Activated naive CD8-positive, alpha-beta T cell treated with anti-CD3 and anti-CD28 coated beads, Interleukin-2, amount 50 U/mL, for 24 hours (primary cell): ENCODE measurements at regions not wholly inside any gene's neighbourhood (a gene's known extent, or its start where the extent isn't known, plus 50 kb on each side); places are given as distances from the start of the nearest gene placed in this dataset.
A peak's percentile ranks its signal among the peaks of the same experiment; 100 is the strongest.
"Not testable (repeated sequence)": the region's sequence is repeated elsewhere in the genome, so short reads cannot be mapped to it uniquely, and the experiment has no call there.

Experiments
- ATAC-seq: fragments of 150-1000 bp; cut with Tn5 transposase; one replicate; pipeline ENCODE4 v1.10.0; 2021
- DNase-seq: peaks from one replicate; pipeline ENCODE4 v3.0.0; 2021
- H3K27ac Mint-ChIP-seq: one replicate; pipeline ENCODE4 v1.8.0; 2021; ENCODE audit warnings: mild to moderate bottlenecking, mixed read lengths
- H3K27me3 Mint-ChIP-seq: one replicate; pipeline ENCODE4 v1.8.0; 2021; ENCODE audit warnings: mixed read lengths
- H3K36me3 Mint-ChIP-seq: one replicate; pipeline ENCODE4 v1.8.0; 2021; ENCODE audit warnings: low read depth, mixed read lengths
- H3K4me1 Mint-ChIP-seq: one replicate; pipeline ENCODE4 v1.8.0; 2021; ENCODE audit warnings: mixed read lengths
- H3K4me3 Mint-ChIP-seq: one replicate; pipeline ENCODE4 v1.8.0; 2021; ENCODE audit warnings: mild to moderate bottlenecking, moderate library complexity, mixed read lengths
- H3K9me3 Mint-ChIP-seq: one replicate; pipeline ENCODE4 v1.8.0; 2021; ENCODE audit warnings: mixed read lengths

GRCh38 chr1:148049115-148049496 lies 103.0 kb downstream of the NBPF11 start:
- not testable (repeated sequence) for H3K36me3 Mint-ChIP-seq, H3K9me3 Mint-ChIP-seq, H3K27me3 Mint-ChIP-seq, H3K27ac Mint-ChIP-seq
- Mint-ChIP-seq H3K4me1 (peaks cover 10% of the 10 kb centered on the region), H3K4me3 (peak overlapping the region; percentile 83)
- DNase-seq (peak; percentile 34), ATAC-seq (peak; percentile 53)

GRCh38 chr1:148048423-148049114 lies 103.5 kb downstream of the NBPF11 start:
- ATAC-seq (peak; percentile 67), DNase-seq (peak; percentile 58)
- peaks cover 10% of the 10 kb centered on the region for H3K4me1 Mint-ChIP-seq
- not testable (repeated sequence) for H3K27me3 Mint-ChIP-seq, H3K36me3 Mint-ChIP-seq, H3K9me3 Mint-ChIP-seq
- peak overlapping the region; percentile 90 for H3K27ac Mint-ChIP-seq
- H3K4me3 Mint-ChIP-seq, result peak overlapping the region; percentile 83

GRCh38 chr1:148045872-148046271 lies 106.2 kb downstream of the NBPF11 start:
- H3K36me3 Mint-ChIP-seq, H3K4me3 Mint-ChIP-seq, H3K27me3 Mint-ChIP-seq, DNase-seq, ATAC-seq, H3K9me3 Mint-ChIP-seq, H3K27ac Mint-ChIP-seq: not testable (repeated sequence)
- H3K4me1 Mint-ChIP-seq, result peaks cover 10% of the 10 kb centered on the region

- H3K27me3 Mint-ChIP-seq, ATAC-seq, H3K4me3 Mint-ChIP-seq, H3K9me3 Mint-ChIP-seq, H3K27ac Mint-ChIP-seq, DNase-seq, H3K36me3 Mint-ChIP-seq: not testable (repeated sequence)
- H3K4me1 Mint-ChIP-seq, result peaks cover 10% of the 10 kb centered on the region
These were observed 107.6 kb downstream of the NBPF11 start for GRCh38 chr1:148044495-148044894.
